Peyer's patch (tissue), 4 donors: ENCODE measurements at regions not wholly inside any gene's neighbourhood (a gene's known extent, or its start where the extent isn't known, plus 50 kb on each side); places are given as distances from the start of the nearest gene placed in this dataset.

Source experiments
- CTCF ChIP-seq, 6 experiments: fragments of 450-650 bp in 4 of 6; fragments of 200-600 bp in 2 of 6; sonication (generic) in 1 of 6; IDR thresholded peaks; one replicate each; pipeline ENCODE4 v1.5.1; 2017 to 2019; ENCODE audit warnings: antibody characterized with exemption in 6 of 6, mild to moderate bottlenecking in 3 of 6, moderate library complexity in 1 of 6
- POLR2A ChIP-seq, 2 donors: fragments of 450-650 bp; IDR thresholded peaks; one replicate each; pipeline ENCODE4 v1.5.1; 2017; ENCODE audit warnings: antibody characterized with exemption in 2 of 2, mild to moderate bottlenecking in 2 of 2, moderate library complexity in 2 of 2

GRCh38 chr16:35215287-35215686 lies 1755.9 kb downstream of the TP53TG3F start:
- TF ChIP-seq CTCF (IDR thresholded peaks at IDR 0.05) (no peak), POLR2A (IDR thresholded peaks at IDR 0.05) (no peak)
